ENCODE measurements at regions not wholly inside any gene's neighbourhood (a gene's known extent, or its start where the extent isn't known, plus 50 kb on each side); places are given as distances from the start of the nearest gene placed in this dataset.

- no peak overlapping the region for H3K27ac ChIP-seq
- DNase-seq (ENCODE audit: low read depth, low spot score): no peak
Measured at GRCh38 chr17:63361182-63361581, 84.9 kb downstream of the CYB561 start.

GRCh38 chr17:63362115-63362514, 84.0 kb downstream of the CYB561 start:
- no peak for DNase-seq (ENCODE audit: low read depth, low spot score)
- H3K27ac ChIP-seq: no peak overlapping the region

GRCh38 chr17:63364387-63364786, 81.7 kb downstream of the CYB561 start:
- DNase-seq (ENCODE audit: low read depth, low spot score): no peak
- no peak overlapping the region for H3K27ac ChIP-seq

GRCh38 chr17:63364944-63365343, 81.2 kb downstream of the CYB561 start:
- H3K27ac ChIP-seq: no peak overlapping the region
- DNase-seq (ENCODE audit: low read depth, low spot score): no peak

- no peak overlapping the region for H3K27ac ChIP-seq
- DNase-seq (ENCODE audit: low read depth, low spot score): no peak
Measured at GRCh38 chr17:63365366-63366240, 80.5 kb downstream of the CYB561 start.

GRCh38 chr17:63366241-63366566, 79.9 kb downstream of the CYB561 start:
- no peak overlapping the region for H3K27ac ChIP-seq
- no peak for DNase-seq (ENCODE audit: low read depth, low spot score)

- no peak for DNase-seq (ENCODE audit: low read depth, low spot score)
- H3K27ac ChIP-seq: no peak overlapping the region
Measured at GRCh38 chr17:63369233-63369632, 76.9 kb downstream of the CYB561 start.

- no peak for DNase-seq (ENCODE audit: low read depth, low spot score)
- no peak overlapping the region for H3K27ac ChIP-seq
Measured at GRCh38 chr17:63370696-63371095, 75.4 kb downstream of the CYB561 start.

GRCh38 chr17:63376949-63377348, 69.2 kb downstream of the CYB561 start:
- no peak overlapping the region for H3K27ac ChIP-seq
- DNase-seq (ENCODE audit: low read depth, low spot score): no peak

GRCh38 chr17:63378411-63379375, 67.4 kb downstream of the CYB561 start:
- H3K27ac ChIP-seq: no peak overlapping the region
- no peak for DNase-seq (ENCODE audit: low read depth, low spot score)

GRCh38 chr17:63379636-63380035, 66.5 kb downstream of the CYB561 start:
- no peak overlapping the region for H3K27ac ChIP-seq
- DNase-seq (ENCODE audit: low read depth, low spot score): no peak

GRCh38 chr17:63381101-63381729, 64.9 kb downstream of the CYB561 start:
- H3K27ac ChIP-seq: no peak overlapping the region
- DNase-seq (ENCODE audit: low read depth, low spot score): no peak

- DNase-seq (ENCODE audit: low read depth, low spot score): no peak
Measured at GRCh38 chr17:63382136-63382535, 64.0 kb downstream of the CYB561 start.

More at GRCh38 chr17:63382136-63382535, 64.0 kb downstream of the CYB561 start:
- H3K27ac ChIP-seq: no peak overlapping the region
